Common myeloid progenitor, CD34-positive (primary cell): ENCODE measurements at regions not wholly inside any gene's neighbourhood (a gene's known extent, or its start where the extent isn't known, plus 50 kb on each side); places are given as distances from the start of the nearest gene placed in this dataset.

Experiments
- CTCF ChIA-PET: fragments of 350-600 bp; sonication (Branson Sonifier 250); formaldehyde crosslinking; loops from one replicate; lab custom pipeline; 2021; ENCODE audit warnings: antibody characterized with exemption; lab: Charles Lee
- POLR2A ChIA-PET: fragments of 350-600 bp; sonication (Branson Sonifier 250); formaldehyde crosslinking; loops from one replicate; lab custom pipeline; 2021; ENCODE audit warnings: antibody characterized with exemption; lab: Charles Lee
- DNase-seq, 3 donors: peaks; one replicate each; pipeline versions ENCODE4 v3.0.0 to v3.0.0-alpha.2; 2013
- H3K27ac ChIP-seq, 2 experiments: 1 replicate in 1 of 2; 2 replicates in 1 of 2; pipeline ENCODE4 v1.7.0; 2013; ENCODE audit warnings: inconsistent platforms in 2 of 2, low read length in 2 of 2, mild to moderate bottlenecking in 2 of 2, low read depth in 1 of 2, moderate library complexity in 1 of 2; ENCODE audit not compliant: severe bottlenecking in 2 of 2, insufficient read depth in 1 of 2, poor library complexity in 1 of 2
- H3K27me3 ChIP-seq, 5 experiments: replicated peaks in 2 of 5; 1 replicate in 3 of 5; 2 replicates in 2 of 5; pipeline versions ENCODE4 v1.6.1 to v1.7.0; 2013; ENCODE audit warnings: low read length in 4 of 5, mild to moderate bottlenecking in 2 of 5, moderate library complexity in 2 of 5, inconsistent platforms in 1 of 5; ENCODE audit not compliant: insufficient read depth in 5 of 5, control insufficient read depth in 4 of 5
- H3K36me3 ChIP-seq, 4 experiments: 1 replicate in 2 of 4; 2 replicates in 2 of 4; pipeline versions ENCODE4 v1.6.1 to v1.7.0; 2013; ENCODE audit warnings: low read length in 3 of 4, control low read depth in 1 of 4, mild to moderate bottlenecking in 1 of 4; ENCODE audit not compliant: control insufficient read depth in 4 of 4, insufficient read depth in 4 of 4
- H3K4me1 ChIP-seq, 4 experiments: 1 replicate in 3 of 4; 2 replicates in 1 of 4; pipeline versions ENCODE4 v1.6.1 to v1.7.1; 2013; ENCODE audit warnings: low read length in 3 of 4, mild to moderate bottlenecking in 3 of 4, control low read depth in 1 of 4, inconsistent platforms in 1 of 4, moderate library complexity in 1 of 4; ENCODE audit not compliant: control insufficient read depth in 4 of 4, insufficient read depth in 4 of 4; ENCODE audit errors: control extremely low read depth in 1 of 4
- H3K4me3 ChIP-seq, 7 experiments: 1 replicate in 4 of 7; 2 replicates in 3 of 7; pipeline versions ENCODE4 v1.5.1 to v1.7.0; 2013; ENCODE audit warnings: mild to moderate bottlenecking in 7 of 7, low read length in 6 of 7, moderate library complexity in 6 of 7, inconsistent platforms in 2 of 7, low read depth in 2 of 7, control low read depth in 1 of 7; ENCODE audit not compliant: insufficient read depth in 4 of 7, control insufficient read depth in 1 of 7; ENCODE audit errors: extremely low read depth in 1 of 7
- H3K9me3 ChIP-seq, 5 experiments: 1 replicate in 4 of 5; 2 replicates in 1 of 5; pipeline versions ENCODE4 v1.6.1 to v1.7.1; 2013; ENCODE audit warnings: low read length in 4 of 5, mild to moderate bottlenecking in 2 of 5, inconsistent platforms in 1 of 5, low read depth in 1 of 5, moderate library complexity in 1 of 5; ENCODE audit not compliant: control insufficient read depth in 4 of 5, insufficient read depth in 2 of 5; ENCODE audit errors: control extremely low read depth in 1 of 5
- WGBS: methylation state at CpG from one replicate; pipeline ENCODE4 v1.1.5; 2013; ENCODE audit not compliant: insufficient coverage; 5-methylcytosine and 5-hydroxymethylcytosine counted together

DNA sequence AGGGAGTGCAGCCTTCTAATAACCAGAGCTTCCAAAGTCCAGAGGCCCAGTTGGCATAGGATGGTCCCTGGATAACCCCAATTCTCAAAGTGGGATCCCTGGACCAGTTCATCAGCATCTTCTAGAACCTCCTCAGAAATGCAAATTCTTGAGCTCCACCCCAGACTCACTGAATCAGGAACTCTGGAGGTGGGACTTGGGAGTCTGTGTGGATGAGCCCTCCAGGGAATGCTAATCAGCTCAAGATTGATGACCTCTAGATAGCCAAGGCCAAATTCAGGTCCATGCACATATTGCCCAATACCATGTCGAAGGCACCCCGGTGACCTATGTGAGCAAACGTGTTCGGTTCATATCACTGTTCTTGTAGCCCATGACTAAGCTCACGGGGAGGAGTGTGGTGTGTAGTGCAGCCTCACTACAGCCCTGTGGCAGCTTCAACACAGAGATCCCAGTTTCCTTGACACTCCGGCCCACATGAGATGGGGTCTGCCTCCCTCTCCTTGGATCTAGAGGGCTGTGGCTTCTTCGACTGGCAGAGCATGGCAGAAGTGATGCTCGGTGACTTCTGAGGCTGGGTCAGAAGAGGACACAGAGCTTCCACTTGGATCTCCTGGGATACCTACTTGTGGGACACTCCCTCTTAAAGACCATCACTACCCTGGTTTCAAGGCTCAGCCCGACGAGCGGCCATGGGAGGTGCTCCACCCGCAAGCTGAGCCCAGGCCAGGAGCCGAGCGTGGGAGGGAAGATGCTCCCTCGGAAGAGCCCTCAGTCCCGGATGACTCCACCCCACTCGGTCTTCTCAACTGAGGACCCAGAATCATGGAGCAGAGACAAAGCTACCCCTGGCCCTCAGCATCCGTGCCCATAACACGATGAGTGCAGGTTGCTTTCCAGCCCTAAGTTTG, 151.1 kb upstream of the CST7 start:
- POLR2A ChIA-PET, result no interaction called here
- H3K9me3 ChIP-seq, result no peaks in the 10 kb centered on the region
- no peak for DNase-seq
- H3K4me3 ChIP-seq, result no peak overlapping the region
- H3K4me1 ChIP-seq, result peaks cover 0 to 9% (median 5%) of the 10 kb centered on the region in 4 experiments
- H3K36me3 ChIP-seq, result no peaks in the 10 kb centered on the region
- WGBS, result 93% methylated on average over 15 of the region's 19 CpGs
- no peaks in the 10 kb centered on the region for H3K27me3 ChIP-seq
- CTCF ChIA-PET, result interaction anchor here (0.8 to 2.0 kb wide), 3 partner anchors 14 to 133 kb away, joined by 4 to 6 read pairs (median 5); no protein-coding TSS in a partner anchor
- H3K27ac ChIP-seq, result no peak overlapping the region

DNA sequence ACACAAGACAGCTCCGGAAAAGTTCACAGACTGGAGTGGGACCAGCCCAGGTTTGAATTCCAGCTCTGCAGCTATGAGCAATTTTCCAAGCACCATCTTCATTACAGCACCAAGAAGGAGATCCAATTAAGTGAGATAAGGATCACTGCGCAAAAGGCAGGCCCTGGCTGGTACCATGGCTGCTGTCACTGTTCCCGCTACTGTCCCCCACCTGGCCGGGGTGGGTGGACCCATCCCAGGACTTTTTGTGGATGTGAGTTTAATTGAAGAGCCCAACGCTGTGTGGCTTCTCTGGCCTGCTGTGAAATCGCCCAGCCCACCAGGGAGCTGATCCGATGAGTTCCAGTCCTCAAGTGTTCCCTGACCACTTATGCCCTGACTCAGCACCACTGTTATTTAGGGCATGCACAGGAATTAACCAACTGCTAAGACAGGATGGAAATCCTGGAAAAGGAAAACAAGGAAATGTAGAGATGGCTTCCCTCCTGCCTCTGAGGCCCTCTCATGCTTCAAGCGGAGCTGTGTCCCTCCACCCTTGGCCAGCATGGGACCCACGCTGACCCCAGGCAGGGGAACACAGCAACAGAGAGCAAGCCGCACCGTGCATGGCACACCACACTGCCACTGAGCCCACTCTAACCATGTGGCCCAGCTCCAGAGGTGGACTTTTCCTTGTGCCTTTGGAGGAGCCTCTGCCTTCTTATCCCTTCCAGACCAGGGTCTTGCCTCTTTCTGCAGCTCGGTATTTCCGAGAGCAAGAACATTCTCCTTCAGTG, 150.0 kb upstream of the CST7 start:
- DNase-seq, result no peak
- POLR2A ChIA-PET, result no interaction called here
- no peaks in the 10 kb centered on the region for H3K9me3 ChIP-seq
- CTCF ChIA-PET, result interaction anchor here (0.8 to 2.0 kb wide), 2 partner anchors 15 to 134 kb away, joined by 4 to 6 read pairs; no protein-coding TSS in a partner anchor
- WGBS, result 90% methylated on average over 10 of the region's 13 CpGs
- peaks cover 0 to 9% (median 5%) of the 10 kb centered on the region in 4 experiments for H3K4me1 ChIP-seq
- H3K4me3 ChIP-seq, result no peak overlapping the region
- no peaks in the 10 kb centered on the region for H3K36me3 ChIP-seq
- H3K27me3 ChIP-seq, result no peaks in the 10 kb centered on the region
- no peak overlapping the region for H3K27ac ChIP-seq

DNA sequence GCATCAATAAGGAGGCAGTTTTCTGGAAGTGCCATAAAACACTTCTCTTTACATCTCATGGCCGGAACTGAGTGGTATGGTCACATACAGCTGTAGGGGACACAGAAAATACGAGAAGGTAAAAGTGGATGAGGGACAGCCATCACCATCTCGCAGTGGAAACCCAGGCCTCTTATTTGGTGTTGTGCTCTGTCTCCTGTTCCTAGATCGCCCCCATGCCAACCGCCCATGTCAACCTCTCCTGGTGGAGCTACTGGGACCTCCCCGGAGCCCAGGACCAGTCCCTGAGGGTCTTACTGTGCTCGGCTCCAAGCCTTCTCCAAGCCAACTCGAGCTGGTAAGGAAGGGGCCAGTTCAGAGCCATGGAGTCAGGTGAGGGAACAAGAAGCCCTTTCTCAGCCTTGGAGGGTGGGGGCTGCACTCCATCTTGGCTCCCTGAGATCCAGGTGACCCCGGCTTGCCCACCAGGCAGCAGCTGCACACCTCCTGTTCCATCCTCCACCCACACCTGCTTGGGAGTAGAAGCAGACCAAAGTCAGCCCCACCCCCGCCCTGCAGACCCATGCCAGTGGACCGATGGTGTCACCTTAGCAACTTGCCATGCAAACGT, 149.0 kb upstream of the CST7 start:
- CTCF ChIA-PET, result no interaction called here
- Histone ChIP-seq H3K4me3 (no peak overlapping the region), H3K9me3 (no peaks in the 10 kb centered on the region), H3K27ac (no peak overlapping the region), H3K27me3 (no peaks in the 10 kb centered on the region), H3K36me3 (no peaks in the 10 kb centered on the region), H3K4me1 (peaks cover 0 to 7% (median 5%) of the 10 kb centered on the region in 4 experiments)
- no peak for DNase-seq
- POLR2A ChIA-PET, result no interaction called here
- WGBS, result 95% methylated on average over 11 of the region's 12 CpGs

DNA sequence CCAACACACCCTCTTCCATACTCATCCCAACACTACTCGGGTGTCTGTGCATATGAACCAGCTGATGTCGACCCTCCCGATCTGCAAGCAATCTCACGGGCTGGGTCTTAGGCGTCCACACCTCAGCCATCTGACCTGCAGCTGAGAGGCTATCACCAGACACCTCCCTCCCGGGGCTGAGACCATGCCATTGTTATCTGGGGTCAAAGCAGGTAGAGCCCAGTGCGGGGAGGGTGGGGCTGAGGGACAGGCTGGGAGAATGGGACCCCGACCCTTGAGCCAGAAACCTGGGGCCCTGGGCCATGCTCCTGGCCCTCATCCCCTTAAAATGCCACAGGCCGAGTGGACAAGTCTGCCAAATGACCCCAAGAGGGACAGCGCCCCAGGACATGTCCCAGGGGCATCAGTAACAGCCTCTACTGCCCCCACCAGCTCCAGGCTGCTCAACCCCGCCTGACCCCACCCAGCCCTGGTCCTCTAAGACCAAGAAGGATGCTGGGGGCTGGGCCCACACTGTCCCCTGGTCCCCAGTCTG, 146.7 kb upstream of the CST7 start:
- Histone ChIP-seq H3K36me3 (no peaks in the 10 kb centered on the region), H3K27ac (no peak overlapping the region), H3K9me3 (no peaks in the 10 kb centered on the region), H3K27me3 (no peaks in the 10 kb centered on the region), H3K4me3 (no peak overlapping the region), H3K4me1 (no peaks in the 10 kb centered on the region)
- CTCF ChIA-PET, result no interaction called here
- 97% methylated on average over 5 of the region's 11 CpGs for WGBS
- POLR2A ChIA-PET, result no interaction called here
- no peak for DNase-seq

DNA sequence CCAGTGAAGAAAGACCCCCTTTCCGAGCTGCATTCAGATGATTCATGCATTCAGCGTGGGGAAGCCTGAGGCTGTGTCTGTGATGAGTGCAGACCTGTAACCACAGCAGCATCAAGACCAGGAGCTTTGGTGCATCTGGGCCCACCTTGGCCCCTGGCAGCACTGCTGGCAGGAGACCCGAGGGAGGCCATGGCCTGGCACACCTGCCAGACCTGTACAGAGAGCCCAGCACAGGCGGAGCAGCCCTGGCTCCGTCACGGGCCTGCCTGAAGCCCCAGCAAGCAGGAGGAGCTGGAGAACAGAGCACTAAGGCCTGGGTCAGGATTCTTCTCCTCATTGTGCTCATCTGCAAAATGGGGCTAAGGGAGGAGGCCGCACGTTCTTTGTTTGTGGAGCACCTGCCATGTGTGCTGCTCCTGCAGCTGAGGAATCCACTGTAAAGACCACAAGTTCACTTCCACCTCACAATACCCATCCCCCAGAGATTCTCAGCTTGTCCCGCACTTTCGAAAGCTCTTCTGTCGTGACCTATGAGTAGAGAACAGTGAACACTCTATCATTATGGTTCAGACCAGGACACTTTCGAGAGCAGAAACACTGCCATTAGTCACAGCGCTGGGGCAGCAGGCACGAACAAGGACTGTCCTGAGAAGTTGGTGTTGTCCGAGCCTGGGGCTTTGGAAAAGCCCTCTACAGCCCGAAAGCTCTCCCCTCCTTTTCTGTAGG, 144.4 kb upstream of the CST7 start:
- H3K27ac ChIP-seq, result no peak overlapping the region
- WGBS, result 96% methylated on average over 16 of the region's 16 CpGs
- no peaks in the 10 kb centered on the region for H3K27me3 ChIP-seq
- CTCF ChIA-PET, result interaction anchor here (0.9 kb wide), 1 partner anchor 14 kb away, joined by 3 read pairs; no protein-coding TSS in a partner anchor
- no peaks in the 10 kb centered on the region for H3K9me3 ChIP-seq
- H3K4me3 ChIP-seq, result no peak overlapping the region
- H3K36me3 ChIP-seq, result no peaks in the 10 kb centered on the region
- DNase-seq, result no peak
- POLR2A ChIA-PET, result no interaction called here
- H3K4me1 ChIP-seq, result no peaks in the 10 kb centered on the region

DNA sequence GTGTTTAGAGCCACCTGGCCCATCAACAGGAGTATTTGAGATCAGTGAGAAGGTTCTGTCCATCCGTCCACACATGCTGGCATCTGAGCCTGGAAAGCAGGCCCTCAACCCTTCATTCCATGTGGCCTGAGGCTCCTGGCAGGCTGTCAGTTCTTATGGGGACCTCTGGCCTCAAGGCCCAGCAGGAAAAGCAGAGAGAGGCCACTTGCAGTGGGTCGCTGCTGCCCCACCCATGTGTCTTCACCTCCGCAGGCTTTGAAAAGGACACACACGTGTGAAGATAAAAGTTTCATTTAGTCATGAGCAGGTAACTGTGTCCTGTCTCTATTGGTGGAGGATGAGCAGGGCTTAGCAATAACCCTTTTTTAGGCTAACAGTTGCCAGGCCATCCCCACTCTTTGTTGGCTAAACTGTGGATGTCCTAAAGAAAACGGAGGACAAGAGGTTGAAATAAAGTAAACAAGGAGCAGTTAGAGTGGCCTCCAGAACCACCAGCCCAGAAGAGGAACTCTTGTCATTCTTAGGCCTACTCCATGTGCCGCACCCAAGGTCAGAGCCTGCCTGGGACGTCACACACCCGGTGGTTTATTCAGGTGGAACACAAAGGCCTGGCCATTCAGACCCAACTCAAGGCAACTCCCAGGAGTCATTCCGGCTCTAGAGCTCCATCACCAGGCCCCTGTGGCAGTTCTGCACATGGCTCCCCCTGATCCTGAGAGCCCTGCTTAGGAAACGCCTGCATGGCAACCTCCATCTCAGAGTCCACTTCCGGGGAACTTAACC, 143.4 kb upstream of the CST7 start:
- Histone ChIP-seq H3K4me1 (no peaks in the 10 kb centered on the region), H3K27me3 (no peaks in the 10 kb centered on the region), H3K27ac (no peak overlapping the region), H3K36me3 (no peaks in the 10 kb centered on the region), H3K4me3 (no peak overlapping the region), H3K9me3 (no peaks in the 10 kb centered on the region)
- ChIA-PET CTCF (no interaction called here), POLR2A (no interaction called here)
- no peak for DNase-seq
- WGBS, result 91% methylated on average over 11 of the region's 11 CpGs
